IMR-90 (cell line): ENCODE measurements at regions not wholly inside any gene's neighbourhood (a gene's known extent, or its start where the extent isn't known, plus 50 kb on each side); places are given as distances from the start of the nearest gene placed in this dataset.

ENCODE experiments used
- ATAC-seq: fragments of 200-7000 bp; cut with Tn5 transposase; 2 replicates; pipeline ENCODE4 v1.9.1; 2020; ENCODE audit warnings: low read depth, mild to moderate bottlenecking, moderate library complexity
- BruUV-seq: library from RNA; stranded (reverse); fragments of 400-500 nt; replicated peaks from 2 replicates; lab custom pipeline; 2021; lab: Mats Ljungman, UMichigan
- CTCF ChIA-PET: fragments of 300-600 bp; formaldehyde crosslinking; extraction: SDS; loops from one replicate; lab custom pipeline; 2021; ENCODE audit warnings: antibody characterized with exemption; lab: Yijun Ruan, JAX
- POLR2A ChIA-PET: fragments of 300-600 bp; sonication (Branson Sonifier 250); formaldehyde crosslinking; loops from one replicate; lab custom pipeline; 2022; ENCODE audit warnings: antibody characterized with exemption; ENCODE audit not compliant: unreplicated experiment; lab: Charles Lee
- DNase-seq: peaks from one replicate; pipeline ENCODE4 v3.0.0; 2013
- H2AFZ ChIP-seq: replicated peaks from 2 replicates; pipeline ENCODE3; 2013; ENCODE audit warnings: low read length, mild to moderate bottlenecking; ENCODE audit not compliant: poor library complexity
- H2AK5ac ChIP-seq: 2 replicates; pipeline ENCODE4 v1.6.1; 2013; ENCODE audit warnings: low read depth, low read length, inconsistent platforms
- H2AK9ac ChIP-seq: replicated peaks from 2 replicates; pipeline ENCODE3; 2013; ENCODE audit warnings: mild to moderate bottlenecking, low read depth, low read length, moderate library complexity; ENCODE audit not compliant: poor library complexity
- H2BK120ac ChIP-seq: 2 replicates; pipeline ENCODE4 v1.6.1; 2013; ENCODE audit warnings: low read depth, low read length, inconsistent platforms
- H2BK15ac ChIP-seq: 3 replicates; pipeline ENCODE4 v1.6.1; 2013; ENCODE audit warnings: low read depth, low read length, inconsistent platforms
- H2BK20ac ChIP-seq: 2 replicates; pipeline ENCODE4 v1.6.1; 2013; ENCODE audit warnings: low read depth, mild to moderate bottlenecking, inconsistent platforms, low read length, moderate library complexity
- H2BK5ac ChIP-seq: 2 replicates; pipeline ENCODE4 v1.6.1; 2013; ENCODE audit warnings: mild to moderate bottlenecking, low read depth, low read length, inconsistent platforms; ENCODE audit not compliant: poor library complexity, severe bottlenecking
- H3K14ac ChIP-seq: replicated peaks from 2 replicates; pipeline ENCODE4 v1.6.1; 2013; ENCODE audit warnings: low read depth, low read length, inconsistent platforms
- H3K18ac ChIP-seq: 2 replicates; pipeline ENCODE4 v1.6.1; 2013; ENCODE audit warnings: low read depth, low read length, control low read depth
- H3K23ac ChIP-seq: 2 replicates; pipeline ENCODE4 v1.6.1; 2013; ENCODE audit warnings: low read depth, low read length, inconsistent platforms
- H3K27ac ChIP-seq: 2 replicates; pipeline ENCODE4 v1.5.1; 2013; ENCODE audit warnings: mild to moderate bottlenecking, control low read depth, low read length; ENCODE audit not compliant: insufficient read depth
- H3K27me3 ChIP-seq: 2 replicates; pipeline ENCODE4 v1.6.1; 2013; ENCODE audit warnings: low read length; ENCODE audit not compliant: control insufficient read depth, insufficient read depth
- H3K36me3 ChIP-seq: 2 replicates; pipeline ENCODE4 v1.6.1; 2013; ENCODE audit warnings: low read length, mixed read lengths; ENCODE audit not compliant: control insufficient read depth, insufficient read depth
- H3K4ac ChIP-seq: 2 replicates; pipeline ENCODE4 v1.6.1; 2013; ENCODE audit warnings: low read depth, low read length, inconsistent platforms
- H3K4me1 ChIP-seq: 2 replicates; pipeline ENCODE4 v1.6.1; 2013; ENCODE audit warnings: low read length, mixed read lengths; ENCODE audit not compliant: control insufficient read depth, insufficient read depth
- H3K4me2 ChIP-seq: 2 replicates; pipeline ENCODE4 v1.6.1; 2013; ENCODE audit warnings: low read depth, mild to moderate bottlenecking, control low read depth, low read length, moderate library complexity
- H3K4me3 ChIP-seq: 2 replicates; pipeline ENCODE4 v1.5.1; 2013; ENCODE audit warnings: low read depth, mild to moderate bottlenecking, control low read depth, low read length, moderate library complexity; ENCODE audit not compliant: insufficient read depth
- H3K56ac ChIP-seq: 2 replicates; pipeline ENCODE4 v1.6.1; 2013; ENCODE audit warnings: low read length, inconsistent platforms; ENCODE audit not compliant: insufficient read depth; ENCODE audit errors: extremely low read depth
- H3K79me1 ChIP-seq, 2 experiments: 2 replicates each; pipeline ENCODE4 v1.6.1; 2013; ENCODE audit warnings: low read length in 2 of 2, inconsistent platforms in 1 of 2, low read depth in 1 of 2
- H3K9ac ChIP-seq: 2 replicates; pipeline ENCODE4 v1.6.1; 2013; ENCODE audit warnings: low read depth, low read length, control low read depth
- H3K9me1 ChIP-seq: 2 replicates; pipeline ENCODE4 v1.6.1; 2013; ENCODE audit warnings: low read length, inconsistent platforms; ENCODE audit not compliant: insufficient read depth
- H3K9me3 ChIP-seq: 2 replicates; pipeline ENCODE4 v1.6.1; 2013; ENCODE audit warnings: low read length; ENCODE audit not compliant: control insufficient read depth, insufficient read depth
- H4K20me1 ChIP-seq: 2 replicates; pipeline ENCODE4 v1.6.1; 2013; ENCODE audit warnings: low read length, inconsistent platforms; ENCODE audit not compliant: insufficient read depth
- H4K5ac ChIP-seq: 2 replicates; pipeline ENCODE4 v1.6.1; 2013; ENCODE audit warnings: mild to moderate bottlenecking, low read depth, low read length, control low read depth
- H4K8ac ChIP-seq, 2 experiments: 2 replicates each; pipeline ENCODE4 v1.6.1; 2013; ENCODE audit warnings: low read depth in 2 of 2, low read length in 2 of 2, control low read depth in 1 of 2, inconsistent platforms in 1 of 2
- H4K91ac ChIP-seq: 2 replicates; pipeline ENCODE4 v1.6.1; 2013; ENCODE audit warnings: low read depth, low read length, inconsistent platforms; ENCODE audit not compliant: insufficient read depth
- BHLHE40 ChIP-seq: fragments of 150-350 bp; IDR thresholded peaks from 2 replicates; pipeline ENCODE4 v1.6.1; 2016; ENCODE audit warnings: mild to moderate bottlenecking, low read depth, low read length
- MAZ ChIP-seq: IDR thresholded peaks from 2 replicates; pipeline ENCODE4 v1.6.1; 2012; ENCODE audit warnings: low read depth, mild to moderate bottlenecking, low read length, improper control_type of control experiment, moderate library complexity, borderline replicate concordance
- RFX5 ChIP-seq: IDR thresholded peaks from 2 replicates; pipeline ENCODE4 v1.8.0; 2012; ENCODE audit warnings: low read depth, mild to moderate bottlenecking, low read length, moderate library complexity
- WGBS, 2 experiments: methylation state at CpG; one replicate each; pipeline versions ENCODE4 v1.1.5 to v1.1.7; 2013; ENCODE audit warnings: missing lambda C conversion rate in 2 of 2; ENCODE audit not compliant: insufficient read length in 1 of 2; ENCODE audit errors: extremely low coverage in 2 of 2; 5-methylcytosine and 5-hydroxymethylcytosine counted together
- dilution Hi-C: fragments of 300-500 bp; cut with HindIII; formaldehyde crosslinking; loops from one replicate; pipeline ENCODE4 v1.14.3; 2018; ENCODE audit warnings: low sequenced_read_pairs; ENCODE audit not compliant: unreplicated experiment
- in situ Hi-C: fragments of 300-500 bp; cut with MboI; formaldehyde crosslinking; loops from 3 replicates; pipeline ENCODE4 v1.14.3; 2019; ENCODE audit warnings: low sequenced_read_pairs, inconsistent platforms, mixed read lengths
- intact Hi-C: fragments of 100-400 bp; cut with micrococcal nuclease; formaldehyde crosslinking; loops from 2 replicates; pipeline ENCODE4 v1.10.0; 2022

DNA sequence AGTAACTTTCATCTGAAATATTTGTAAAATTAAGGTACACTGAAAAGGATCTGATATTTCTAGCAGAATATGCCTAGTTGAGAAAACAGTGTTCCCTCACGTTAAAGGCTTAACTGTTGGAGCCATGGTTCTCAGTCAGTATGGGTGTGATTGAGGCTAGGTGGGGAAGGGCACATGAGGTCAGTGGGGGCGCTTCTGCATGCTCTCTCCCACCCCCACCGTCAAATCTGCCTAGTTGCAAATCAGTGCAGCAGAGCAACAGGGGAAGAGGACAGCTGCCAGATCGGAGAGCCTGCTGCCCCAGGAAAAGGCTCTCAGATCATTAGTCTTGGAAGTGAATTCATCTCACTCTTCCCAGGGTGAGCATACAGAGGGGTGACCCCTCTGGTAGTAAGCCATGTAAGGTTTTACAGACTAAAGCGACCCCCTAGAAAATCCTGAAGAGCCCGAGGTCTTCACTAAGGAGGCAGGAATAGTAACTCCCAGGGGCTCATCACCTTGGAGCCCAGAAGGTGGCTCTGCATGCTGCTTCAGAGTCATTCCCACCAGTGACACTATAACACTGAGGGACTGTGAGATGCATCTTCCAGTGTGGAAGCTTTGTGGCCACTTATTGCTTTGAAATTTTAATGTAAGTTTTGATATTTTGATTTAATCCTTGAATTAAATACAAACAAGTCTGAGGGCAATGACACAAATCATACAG lies 83.1 kb upstream of the BARHL2 start:
- Histone ChIP-seq H4K91ac (no peak overlapping the region), H3K9ac (no peak overlapping the region), H3K27me3 (peaks cover 3% of the 10 kb centered on the region; the same call in 1 of the 2 replicates), H3K56ac (no peak overlapping the region), H3K4me2 (no peak overlapping the region), H2BK15ac (no peak overlapping the region), H3K79me1 (no peaks in the 10 kb centered on the region), H3K23ac (no peak overlapping the region), H4K5ac (no peak overlapping the region), H2BK120ac (no peak overlapping the region), H3K4ac (no peak overlapping the region), H3K4me1 (no peaks in the 10 kb centered on the region), H3K9me3 (no peaks in the 10 kb centered on the region), H2AK5ac (no peak overlapping the region), H4K20me1 (no peaks in the 10 kb centered on the region), H2BK20ac (no peak overlapping the region), H3K18ac (no peak overlapping the region), H2BK5ac (no peak overlapping the region), H2AK9ac (no peak overlapping the region), H3K36me3 (no peaks in the 10 kb centered on the region), H4K8ac (no peak overlapping the region), H3K27ac (no peak overlapping the region), H3K4me3 (no peak overlapping the region), H3K9me1 (no peaks in the 10 kb centered on the region), H3K14ac (no peak overlapping the region), H2AFZ (no peak overlapping the region)
- ChIA-PET CTCF (no interaction called here), POLR2A (no interaction called here)
- BruUV-seq, result no TSS peak
- dilution Hi-C loops, result no loop called here
- ATAC-seq, result no peak
- TF ChIP-seq RFX5, result no peak
- no peak for TF ChIP-seq MAZ
- TF ChIP-seq BHLHE40, result no peak
- no CpG with 5 or more reads among the region's 6 CpGs for WGBS, 2 experiments
- intact Hi-C loops, result no loop called here
- DNase-seq, result no peak
- in situ Hi-C loops, result no loop called here
